ENCODE measurements at regions not wholly inside any gene's neighbourhood (a gene's known extent, or its start where the extent isn't known, plus 50 kb on each side); places are given as distances from the start of the nearest gene placed in this dataset.

DNA sequence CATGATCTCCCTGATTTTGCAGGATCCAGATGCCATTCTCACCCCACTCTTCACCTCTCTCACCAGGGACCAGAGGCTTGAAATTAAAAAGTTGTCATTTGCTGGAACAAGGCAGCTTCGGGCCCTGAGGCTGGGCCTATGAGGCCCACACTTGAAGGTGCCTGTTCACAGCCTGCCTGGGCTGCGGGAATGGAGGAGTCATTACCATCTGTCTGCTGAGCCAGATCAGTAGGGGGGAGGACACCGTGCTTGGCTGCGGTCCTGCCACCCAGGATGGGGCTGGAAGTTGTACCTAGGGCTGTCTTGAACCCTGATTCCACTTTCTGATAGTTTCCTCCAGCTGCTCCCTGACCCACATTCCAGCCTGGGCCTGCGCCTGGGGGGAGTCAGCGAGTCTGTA is 208.3 kb upstream of the N4BP1 start:
- intact Hi-C loops (cut with micrococcal nuclease), result no loop called here

More for the DNA sequence above, 208.3 kb upstream of the N4BP1 start:
- ChIA-PET POLR2A (no interaction called here), CTCF (no interaction called here), RAD21 (ENCODE audit: low non-redundant PET in 1 of 2, low total read pairs in 2 of 2, uncharacterized antibody in 2 of 2, unreplicated experiment in 2 of 2) (no interaction called here)
- no TSS peak for BruUV-seq (replicated peaks)
- DNase-seq (ENCODE audit: low read depth, low spot score) (no peak), ATAC-seq (no peak)
- H4K20me1 ChIP-seq (ENCODE audit: insufficient read depth), result no peaks in the 10 kb centered on the region
- H2AFZ ChIP-seq (ENCODE audit: low read depth, low read length, poor library complexity, severe bottlenecking), result no peak overlapping the region
- H3K9me3 ChIP-seq (ENCODE audit: control insufficient read depth in 1 of 2, insufficient read depth in 1 of 2, low read depth in 1 of 2, low read length in 2 of 2), result no peaks in the 10 kb centered on the region
- H3K9ac ChIP-seq (ENCODE audit: low read length), result no peak overlapping the region
- no peaks in the 10 kb centered on the region for H3K79me2 ChIP-seq (ENCODE audit: insufficient read depth, low read length)
- H3K4me3 ChIP-seq (replicated peaks in 1 of 2; ENCODE audit: low read depth in 1 of 2, low read length in 2 of 2), result no peak overlapping the region
- TF ChIP-seq EZH2 (IDR thresholded peaks at IDR 0.05) (no peak), SRF (IDR thresholded peaks at IDR 0.05; ENCODE audit: low read depth) (no peak), ELF1 (IDR thresholded peaks at IDR 0.05; ENCODE audit: borderline replicate concordance, low read depth) (no peak), EZH2phosphoT487 (IDR thresholded peaks at IDR 0.05; ENCODE audit: borderline replicate concordance) (no peak), JUND (IDR thresholded peaks at IDR 0.05) (no peak), FOSL1 (IDR thresholded peaks at IDR 0.05; ENCODE audit: low read depth) (no peak), POLR2A (IDR thresholded peaks at IDR 0.05; ENCODE audit: borderline replicate concordance, extremely low read depth, insufficient read depth, insufficient read length) (no peak), ZNF274 (IDR thresholded peaks at IDR 0.05; ENCODE audit: low read depth, low read length) (no peak), CEBPB (IDR thresholded peaks at IDR 0.05; ENCODE audit: low read depth) (no peak), YY1 (IDR thresholded peaks at IDR 0.05; ENCODE audit: extremely low read depth, insufficient replicate concordance, low read depth, low read length) (no peak), CBX3 (IDR thresholded peaks at IDR 0.05; ENCODE audit: low read depth) (no peak), SP1 (IDR thresholded peaks at IDR 0.05; ENCODE audit: low read depth) (no peak), RAD21 (IDR thresholded peaks at IDR 0.05; ENCODE audit: low read depth) (no peak), ZBTB33 (IDR thresholded peaks at IDR 0.05; ENCODE audit: extremely low read depth, insufficient replicate concordance, low read length) (no peak), POLR2AphosphoS5 (IDR thresholded peaks at IDR 0.05; ENCODE audit: low read depth, low read length) (no peak), ZFX (IDR thresholded peaks at IDR 0.05) (no peak), TCF7L2 (IDR thresholded peaks at IDR 0.05; ENCODE audit: borderline replicate concordance, extremely low read depth, insufficient read depth, insufficient read length) (no peak)
- TF ChIP-seq, protein P1, sequence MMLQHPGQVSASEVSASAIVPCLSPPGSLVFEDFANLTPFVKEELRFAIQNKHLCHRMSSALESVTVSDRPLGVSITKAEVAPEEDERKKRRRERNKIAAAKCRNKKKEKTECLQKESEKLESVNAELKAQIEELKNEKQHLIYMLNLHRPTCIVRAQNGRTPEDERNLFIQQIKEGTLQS (IDR thresholded peaks at IDR 0.05), result no peak
- TF ChIP-seq, protein P2, sequence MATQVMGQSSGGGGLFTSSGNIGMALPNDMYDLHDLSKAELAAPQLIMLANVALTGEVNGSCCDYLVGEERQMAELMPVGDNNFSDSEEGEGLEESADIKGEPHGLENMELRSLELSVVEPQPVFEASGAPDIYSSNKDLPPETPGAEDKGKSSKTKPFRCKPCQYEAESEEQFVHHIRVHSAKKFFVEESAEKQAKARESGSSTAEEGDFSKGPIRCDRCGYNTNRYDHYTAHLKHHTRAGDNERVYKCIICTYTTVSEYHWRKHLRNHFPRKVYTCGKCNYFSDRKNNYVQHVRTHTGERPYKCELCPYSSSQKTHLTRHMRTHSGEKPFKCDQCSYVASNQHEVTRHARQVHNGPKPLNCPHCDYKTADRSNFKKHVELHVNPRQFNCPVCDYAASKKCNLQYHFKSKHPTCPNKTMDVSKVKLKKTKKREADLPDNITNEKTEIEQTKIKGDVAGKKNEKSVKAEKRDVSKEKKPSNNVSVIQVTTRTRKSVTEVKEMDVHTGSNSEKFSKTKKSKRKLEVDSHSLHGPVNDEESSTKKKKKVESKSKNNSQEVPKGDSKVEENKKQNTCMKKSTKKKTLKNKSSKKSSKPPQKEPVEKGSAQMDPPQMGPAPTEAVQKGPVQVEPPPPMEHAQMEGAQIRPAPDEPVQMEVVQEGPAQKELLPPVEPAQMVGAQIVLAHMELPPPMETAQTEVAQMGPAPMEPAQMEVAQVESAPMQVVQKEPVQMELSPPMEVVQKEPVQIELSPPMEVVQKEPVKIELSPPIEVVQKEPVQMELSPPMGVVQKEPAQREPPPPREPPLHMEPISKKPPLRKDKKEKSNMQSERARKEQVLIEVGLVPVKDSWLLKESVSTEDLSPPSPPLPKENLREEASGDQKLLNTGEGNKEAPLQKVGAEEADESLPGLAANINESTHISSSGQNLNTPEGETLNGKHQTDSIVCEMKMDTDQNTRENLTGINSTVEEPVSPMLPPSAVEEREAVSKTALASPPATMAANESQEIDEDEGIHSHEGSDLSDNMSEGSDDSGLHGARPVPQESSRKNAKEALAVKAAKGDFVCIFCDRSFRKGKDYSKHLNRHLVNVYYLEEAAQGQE (IDR thresholded peaks at IDR 0.05; ENCODE audit: low read depth), result no peak
- TF ChIP-seq, protein P3, sequence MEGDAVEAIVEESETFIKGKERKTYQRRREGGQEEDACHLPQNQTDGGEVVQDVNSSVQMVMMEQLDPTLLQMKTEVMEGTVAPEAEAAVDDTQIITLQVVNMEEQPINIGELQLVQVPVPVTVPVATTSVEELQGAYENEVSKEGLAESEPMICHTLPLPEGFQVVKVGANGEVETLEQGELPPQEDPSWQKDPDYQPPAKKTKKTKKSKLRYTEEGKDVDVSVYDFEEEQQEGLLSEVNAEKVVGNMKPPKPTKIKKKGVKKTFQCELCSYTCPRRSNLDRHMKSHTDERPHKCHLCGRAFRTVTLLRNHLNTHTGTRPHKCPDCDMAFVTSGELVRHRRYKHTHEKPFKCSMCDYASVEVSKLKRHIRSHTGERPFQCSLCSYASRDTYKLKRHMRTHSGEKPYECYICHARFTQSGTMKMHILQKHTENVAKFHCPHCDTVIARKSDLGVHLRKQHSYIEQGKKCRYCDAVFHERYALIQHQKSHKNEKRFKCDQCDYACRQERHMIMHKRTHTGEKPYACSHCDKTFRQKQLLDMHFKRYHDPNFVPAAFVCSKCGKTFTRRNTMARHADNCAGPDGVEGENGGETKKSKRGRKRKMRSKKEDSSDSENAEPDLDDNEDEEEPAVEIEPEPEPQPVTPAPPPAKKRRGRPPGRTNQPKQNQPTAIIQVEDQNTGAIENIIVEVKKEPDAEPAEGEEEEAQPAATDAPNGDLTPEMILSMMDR (IDR thresholded peaks at IDR 0.05 in 2 of 3, conservative IDR thresholded peaks at IDR 0.05 in 1 of 3; ENCODE audit: borderline replicate concordance in 1 of 3, insufficient read depth in 1 of 3, low read depth in 2 of 3, low read length in 2 of 3), result no peak
- H3K27me3 ChIP-seq (ENCODE audit: insufficient read depth, low read length), result peaks cover 26% of the 10 kb centered on the region; the same call in 1 of the 2 replicates
- H3K4me1 ChIP-seq (ENCODE audit: control insufficient read depth in 1 of 2, insufficient read depth in 2 of 2, low read length in 2 of 2), result no peaks in the 10 kb centered on the region
- no peak overlapping the region for H3K4me2 ChIP-seq (ENCODE audit: low read length)
- no peaks in the 10 kb centered on the region for H3K36me3 ChIP-seq (ENCODE audit: control insufficient read depth in 1 of 2, insufficient read depth in 2 of 2, low read length in 2 of 2)
- no peak overlapping the region for H3K27ac ChIP-seq (ENCODE audit: low read depth, low read length)
- no peaks in the 10 kb centered on the region for H3K9me2 ChIP-seq (ENCODE audit: insufficient read depth)
